K562 (cell line): ENCODE measurements at regions not wholly inside any gene's neighbourhood (a gene's known extent, or its start where the extent isn't known, plus 50 kb on each side); places are given as distances from the start of the nearest gene placed in this dataset.

Experiments used
- ATAC-seq: fragments of 200-7000 bp; cut with Tn5 transposase; 3 replicates; pipeline ENCODE4 v1.9.1; 2020; ENCODE audit warnings: moderate library complexity
- BruUV-seq: library from RNA; stranded (reverse); fragments of 400-500 nt; replicated peaks from 2 replicates; lab custom pipeline; 2021; lab: Mats Ljungman, UMichigan
- CTCF ChIA-PET: fragments of 300-600 bp; formaldehyde crosslinking; extraction: SDS; loops from one replicate; lab custom pipeline; 2021; ENCODE audit warnings: low intra/inter-chr PET ratio; lab: Yijun Ruan, JAX
- POLR2A ChIA-PET: fragments of 300-600, 350-650 bp; sonication (Branson Sonifier 250); formaldehyde crosslinking; extraction: SDS; loops from one replicate; lab custom pipeline; 2021; ENCODE audit warnings: antibody characterized with exemption, inconsistent platforms; lab: Yijun Ruan, JAX
- DNase-seq, 4 experiments: peaks; one replicate each; pipeline versions ENCODE4 v3.0.0 to v3.0.0-alpha.2; 2011 to 2018; ENCODE audit warnings: low spot score in 3 of 4, mixed read lengths in 3 of 4; ENCODE audit errors: extremely low read depth in 1 of 4
- FAIRE-seq: peaks from 2 replicates; lab custom pipeline; 2011; peaks lifted over from hg19 to GRCh38; lab: Jason Lieb, UNC
- H2AFZ ChIP-seq: 2 replicates; pipeline ENCODE4 v1.6.0; 2011; ENCODE audit warnings: low read depth, low read length, control low read depth, inconsistent platforms
- H3K27ac ChIP-seq: fragments of 200-600 bp; 3 replicates; pipeline ENCODE4 v1.8.0; 2011; ENCODE audit warnings: low read depth, mild to moderate bottlenecking, control low read depth, inconsistent platforms, low read length, moderate library complexity, mixed read lengths; ENCODE audit errors: extremely low read depth
- H3K27me3 ChIP-seq, 2 experiments: fragments of 300-600 bp in 1 of 2; 2 replicates in 1 of 2; 3 replicates in 1 of 2; pipeline versions ENCODE4 v1.6.0 to v1.8.0; 2011; ENCODE audit warnings: inconsistent platforms in 2 of 2, low read length in 2 of 2, mild to moderate bottlenecking in 1 of 2, mixed read lengths in 1 of 2, moderate library complexity in 1 of 2; ENCODE audit not compliant: control insufficient read depth in 2 of 2, insufficient read depth in 2 of 2
- H3K36me3 ChIP-seq: fragments of 300-600 bp; 3 replicates; pipeline ENCODE4 v1.8.0; 2011; ENCODE audit warnings: mild to moderate bottlenecking, low read length, inconsistent platforms; ENCODE audit not compliant: control insufficient read depth, insufficient read depth
- H3K4me1 ChIP-seq, 2 experiments: fragments of 200-600 bp in 1 of 2; replicated peaks in 1 of 2; 2 replicates in 1 of 2; 3 replicates in 1 of 2; pipeline versions ENCODE4 v1.5.1 to v1.8.0; 2011; ENCODE audit warnings: inconsistent platforms in 2 of 2, low read length in 2 of 2, mild to moderate bottlenecking in 1 of 2, mixed read lengths in 1 of 2, moderate library complexity in 1 of 2; ENCODE audit not compliant: control insufficient read depth in 2 of 2, insufficient read depth in 2 of 2
- H3K4me2 ChIP-seq: 2 replicates; pipeline ENCODE4 v1.6.1; 2011; ENCODE audit warnings: low read length, control low read depth, inconsistent platforms, mixed read lengths; ENCODE audit not compliant: insufficient read depth
- H3K4me3 ChIP-seq: fragments of 200-600 bp; sonication (generic), shearing (Covaris generic); 2 replicates; pipeline ENCODE4 v1.5.1; 2016; ENCODE audit warnings: control low read depth, inconsistent platforms
- H3K79me2 ChIP-seq: fragments of 200-600 bp; 3 replicates; pipeline ENCODE4 v1.8.0; 2011; ENCODE audit warnings: low read length, inconsistent platforms; ENCODE audit not compliant: control insufficient read depth, insufficient read depth
- H3K9ac ChIP-seq, 2 experiments: 2 replicates each; pipeline versions ENCODE4 v1.6.0 to v1.6.1; 2011; ENCODE audit warnings: low read depth in 2 of 2, low read length in 2 of 2, control low read depth in 1 of 2, inconsistent platforms in 1 of 2, mild to moderate bottlenecking in 1 of 2, mixed read lengths in 1 of 2; ENCODE audit not compliant: insufficient read depth in 1 of 2
- H3K9me1 ChIP-seq: one replicate; pipeline ENCODE4 v1.6.0; 2011; ENCODE audit warnings: inconsistent platforms, mild to moderate bottlenecking, low read length, moderate library complexity; ENCODE audit not compliant: control insufficient read depth, insufficient read depth
- H3K9me3 ChIP-seq: replicated peaks from 2 replicates; pipeline ENCODE4 v1.5.1; 2011; ENCODE audit warnings: low read depth, low read length, inconsistent platforms; ENCODE audit not compliant: control insufficient read depth, insufficient read depth
- H4K20me1 ChIP-seq: replicated peaks from 2 replicates; pipeline ENCODE4 v1.6.1; 2011; ENCODE audit warnings: low read length, inconsistent platforms, mixed read lengths; ENCODE audit not compliant: control insufficient read depth, insufficient read depth
- BCOR ChIP-seq: fragments of 450-650 bp; IDR thresholded peaks from 2 replicates; pipeline ENCODE4 v1.6.1; 2016
- ELK3 ChIP-seq: fragments of 450-650 bp; formaldehyde crosslinking; IDR thresholded peaks from 2 replicates; pipeline ENCODE4 v1.4.0; 2020; ENCODE audit warnings: mild to moderate bottlenecking
- FOXJ2 ChIP-seq: fragments of 200-800 bp; sonication (Bioruptor generic); IDR thresholded peaks from 2 replicates; pipeline ENCODE4 v1.6.1; 2016; ENCODE audit warnings: missing genetic modification characterization, missing compliant biosample characterization
- HINFP ChIP-seq: fragments of 450-650 bp; conservative IDR thresholded peaks from 2 replicates; pipeline ENCODE4 v1.6.1; 2016; ENCODE audit warnings: missing genetic modification characterization, low read depth, mild to moderate bottlenecking, control low read depth, missing compliant biosample characterization
- LARP7 ChIP-seq: fragments of 450-650 bp; IDR thresholded peaks from 2 replicates; pipeline ENCODE4 v1.6.1; 2016
- NCOA6 ChIP-seq: fragments of 450-650 bp; IDR thresholded peaks from 2 replicates; pipeline ENCODE4 v1.6.1; 2017; ENCODE audit warnings: mild to moderate bottlenecking
- NFE2L1 ChIP-seq: fragments of 450-650 bp; IDR thresholded peaks from 2 replicates; pipeline ENCODE4 v1.6.1; 2016; ENCODE audit warnings: missing genetic modification characterization, low read depth, mild to moderate bottlenecking, missing compliant biosample characterization, moderate library complexity, borderline replicate concordance
- POLR2H ChIP-seq: IDR thresholded peaks from 2 replicates; pipeline ENCODE4 v1.6.1; 2016; ENCODE audit warnings: missing genetic modification characterization, low read depth, mild to moderate bottlenecking, control low read depth, missing compliant biosample characterization, moderate library complexity
- POLR3A ChIP-seq: IDR thresholded peaks from 2 replicates; pipeline ENCODE4 v1.6.1; 2011; ENCODE audit warnings: borderline replicate concordance, mild to moderate bottlenecking, moderate library complexity; ENCODE audit not compliant: insufficient read length, insufficient read depth; ENCODE audit errors: extremely low read depth
- PTTG1 ChIP-seq: fragments of 450-650 bp; IDR thresholded peaks from 2 replicates; pipeline ENCODE4 v1.6.1; 2016; ENCODE audit warnings: low read depth, mild to moderate bottlenecking, missing genetic modification characterization, missing compliant biosample characterization
- RBM25 ChIP-seq: fragments of 200-400 bp; formaldehyde crosslinking; IDR thresholded peaks from 2 replicates; pipeline ENCODE4 v1.6.1; 2018; ENCODE audit warnings: low read length, low read depth, moderate library complexity; ENCODE audit not compliant: severe bottlenecking
- SIRT6 ChIP-seq: IDR thresholded peaks from one replicate; pipeline ENCODE4 v1.6.1; 2012; ENCODE audit warnings: low read depth, mild to moderate bottlenecking, control low read depth, inconsistent platforms, low read length, moderate library complexity
- SMARCE1 ChIP-seq: fragments of 450-650 bp; IDR thresholded peaks from 2 replicates; pipeline ENCODE4 v1.7.1; 2016; ENCODE audit warnings: mild to moderate bottlenecking
- SNIP1 ChIP-seq: fragments of 450-650 bp; IDR thresholded peaks from 2 replicates; pipeline ENCODE4 v1.7.1; 2017; ENCODE audit warnings: low read depth, mild to moderate bottlenecking
- SUPT5H ChIP-seq: fragments of 450-650 bp; IDR thresholded peaks from 2 replicates; pipeline ENCODE4 v1.6.1; 2016
- TCF7L2 ChIP-seq: fragments of 150-350 bp; IDR thresholded peaks from 2 replicates; pipeline ENCODE4 v1.6.1; 2016; ENCODE audit warnings: low read depth, mild to moderate bottlenecking, low read length, moderate library complexity
- ZBTB7A ChIP-seq: IDR thresholded peaks from 2 replicates; pipeline ENCODE4 v1.6.1; 2011; ENCODE audit warnings: low read depth, mild to moderate bottlenecking, low read length, moderate library complexity, borderline replicate concordance; ENCODE audit not compliant: control insufficient read depth
- ZC3H8 ChIP-seq: fragments of 450-650 bp; IDR thresholded peaks from 2 replicates; pipeline ENCODE4 v1.6.1; 2017
- ZNF445 ChIP-seq: fragments of 250-450 bp; sonication (Bioruptor Pico); IDR thresholded peaks from 2 replicates; pipeline ENCODE4 v1.4.0; 2020; ENCODE audit warnings: low read depth, mild to moderate bottlenecking, moderate library complexity
- WGBS: fragments of 100-300 bp; shearing (Covaris generic); methylation state at CpG from one replicate; pipeline ENCODE4 v1.1.6; 2016; ENCODE audit warnings: low coverage, mixed read lengths; ENCODE audit not compliant: insufficient coverage; ENCODE audit errors: missing lambda C conversion rate; 5-methylcytosine and 5-hydroxymethylcytosine counted together
- in situ Hi-C: fragments of 300-500 bp; cut with MboI; formaldehyde crosslinking; loops from 4 replicates; pipeline ENCODE4 v1.15.0; 2018; ENCODE audit warnings: inconsistent platforms, mixed read lengths
- intact Hi-C: fragments of 100-400 bp; cut with micrococcal nuclease; formaldehyde crosslinking; loops from 2 replicates; pipeline ENCODE4 v1.14.2; 2022

DNA sequence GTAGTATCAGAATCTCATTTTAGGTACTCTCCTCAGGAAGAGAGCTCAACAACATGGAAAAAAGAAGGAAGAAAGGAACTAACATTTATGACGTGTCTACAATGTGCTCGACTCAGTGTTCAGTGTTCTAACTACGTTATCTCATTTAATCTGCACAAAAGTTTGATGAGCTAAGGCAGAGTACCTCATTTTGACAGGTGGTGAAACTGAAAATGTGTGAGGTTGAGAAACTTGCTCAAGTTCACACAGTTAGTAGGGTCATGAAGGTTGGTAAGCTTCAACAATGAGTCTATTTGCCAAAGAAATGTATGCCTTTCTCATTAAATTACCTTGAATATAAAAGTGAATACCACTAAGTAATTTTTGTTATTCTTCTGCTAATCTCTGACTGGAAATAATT is 165.1 kb downstream of the CAAP1 start (continued):
- TF ChIP-seq ZNF445 (CRISPR knock-in tag) (no peak), NFE2L1 (tag) (no peak), PTTG1 (tag) (no peak), FOXJ2 (no peak), SUPT5H (no peak)

GRCh38 chr9:26725573-26725972 is 167.0 kb downstream of the CAAP1 start:
- ATAC-seq (no peak), FAIRE-seq (no peak), DNase-seq (no peak)
- CTCF ChIA-PET, result no interaction called here
- no peaks in the 10 kb centered on the region for H3K9me1 ChIP-seq
- H3K4me3 ChIP-seq, result no peak overlapping the region
- no peaks in the 10 kb centered on the region for H3K9me3 ChIP-seq
- H4K20me1 ChIP-seq, result no peaks in the 10 kb centered on the region
- 0% methylated on average over 2 of the region's 3 CpGs for WGBS
- H3K27ac ChIP-seq, result no peak overlapping the region
- BruUV-seq, result no TSS peak
- no peak overlapping the region for H3K9ac ChIP-seq
- no peak overlapping the region for H3K4me2 ChIP-seq
- POLR2A ChIA-PET, result no interaction called here
- in situ Hi-C loops, result no loop called here
- no peaks in the 10 kb centered on the region for H3K27me3 ChIP-seq
- H3K36me3 ChIP-seq, result no peaks in the 10 kb centered on the region
- H3K4me1 ChIP-seq, result no peaks in the 10 kb centered on the region
- no peaks in the 10 kb centered on the region for H3K79me2 ChIP-seq
- intact Hi-C loops, result no loop called here
- H2AFZ ChIP-seq, result no peak overlapping the region
- no peak for TF ChIP-seq SIRT6
- TF ChIP-seq RBM25, result no peak
- no peak for TF ChIP-seq NCOA6
- no peak for TF ChIP-seq ZC3H8
- TF ChIP-seq POLR2H (tag), result no peak
- no peak for TF ChIP-seq SNIP1
- TF ChIP-seq POLR3A, result no peak
- no peak for TF ChIP-seq ELK3
- no peak for TF ChIP-seq BCOR
- TF ChIP-seq TCF7L2, result no peak
- no peak for TF ChIP-seq ZBTB7A
- TF ChIP-seq HINFP (tag), result no peak
- TF ChIP-seq LARP7, result no peak
- no peak for TF ChIP-seq SMARCE1
